A549 (cell line): ENCODE measurements at regions not wholly inside any gene's neighbourhood (a gene's known extent, or its start where the extent isn't known, plus 50 kb on each side); places are given as distances from the start of the nearest gene placed in this dataset.

Experiments used
- ATAC-seq, 2 experiments: fragments of 200-7000 bp in 1 of 2; fragments of >200 bp in 1 of 2; cut with Nextera tagmentation in 1 of 2; cut with Tn5 transposase in 1 of 2; 3 replicates each; pipeline versions ENCODE4 v1.8.0 to v1.9.1; 2018 to 2020; ENCODE audit warnings: mild to moderate bottlenecking in 1 of 2, moderate library complexity in 1 of 2
- CTCF ChIA-PET: fragments of 300-600 bp; sonication (Branson Sonifier 250); formaldehyde crosslinking; extraction: SDS; loops from one replicate; lab custom pipeline; 2021; ENCODE audit warnings: antibody characterized with exemption, inconsistent platforms; lab: Yijun Ruan, JAX
- POLR2A ChIA-PET: fragments of 350-600 bp; formaldehyde crosslinking; extraction: SDS; loops from one replicate; lab custom pipeline; 2021; ENCODE audit warnings: antibody characterized with exemption, inconsistent platforms; lab: Yijun Ruan, JAX
- DNase-seq, 2 experiments: peaks; one replicate each; pipeline versions ENCODE4 v3.0.0 to v3.0.0-alpha.2; 2011 to 2016; ENCODE audit warnings: low read depth in 1 of 2, low spot score in 1 of 2
- FAIRE-seq: peaks from 2 replicates; lab custom pipeline; 2011; peaks lifted over from hg19 to GRCh38; lab: Jason Lieb, UNC
- H3K27ac ChIP-seq, 2 experiments: fragments of >200 bp; sonication (Bioruptor Twin); formaldehyde crosslinking; 3 replicates each; pipeline ENCODE4 v1.5.1; 2016 to 2017
- H3K4me1 ChIP-seq: fragments of >200 bp; sonication (Bioruptor Twin); formaldehyde crosslinking; 3 replicates; pipeline ENCODE4 v1.6.1; 2016
- H3K4me2 ChIP-seq: fragments of >200 bp; sonication (Bioruptor Twin); formaldehyde crosslinking; 3 replicates; pipeline ENCODE4 v1.6.1; 2016
- H3K4me3 ChIP-seq: fragments of >200 bp; sonication (Bioruptor Twin); formaldehyde crosslinking; 3 replicates; pipeline ENCODE4 v1.5.1; 2016
- H3K9me3 ChIP-seq: fragments of >200 bp; sonication (Bioruptor Twin); formaldehyde crosslinking; 3 replicates; pipeline ENCODE4 v1.6.1; 2016
- ATOH8 ChIP-seq: fragments of 250-450 bp; sonication (Bioruptor Pico); IDR thresholded peaks from 2 replicates; pipeline ENCODE4 v1.5.0; 2020; ENCODE audit warnings: low read depth, mild to moderate bottlenecking, moderate library complexity
- CBX2 ChIP-seq: fragments of 200-600 bp; sonication (generic); IDR thresholded peaks from 2 replicates; pipeline ENCODE4 v1.6.1; 2016; ENCODE audit warnings: low read depth, mild to moderate bottlenecking, borderline replicate concordance
- EHMT2 ChIP-seq: fragments of 200-600 bp; sonication (generic); IDR thresholded peaks from 2 replicates; pipeline ENCODE4 v1.6.1; 2016; ENCODE audit warnings: antibody characterized with exemption, low read depth, mild to moderate bottlenecking, moderate library complexity
- EP300 ChIP-seq, 2 experiments: fragments of >200 bp; sonication (Bioruptor Twin); formaldehyde crosslinking; IDR thresholded peaks; 2 replicates in 1 of 2; 3 replicates in 1 of 2; pipeline ENCODE4 v1.6.1; 2016 to 2017
- FOSB ChIP-seq: fragments of 250-450 bp; sonication (Bioruptor Pico); IDR thresholded peaks from 2 replicates; pipeline ENCODE4 v1.5.0; 2020; ENCODE audit warnings: mild to moderate bottlenecking, moderate library complexity
- FOSL2 ChIP-seq, 2 experiments: fragments of 450-650 bp in 1 of 2; fragments of >200 bp in 1 of 2; sonication (Bioruptor Twin) in 1 of 2; formaldehyde crosslinking; IDR thresholded peaks; 2 replicates each; pipeline versions ENCODE4 v1.5.0 to v1.6.1; 2016 to 2020; ENCODE audit warnings: mild to moderate bottlenecking in 1 of 2, moderate library complexity in 1 of 2
- HEYL ChIP-seq: fragments of 250-450 bp; sonication (Bioruptor Pico); IDR thresholded peaks from 2 replicates; pipeline ENCODE4 v1.8.0; 2021; ENCODE audit warnings: mild to moderate bottlenecking, moderate library complexity
- HOXB13 ChIP-seq: fragments of 250-450 bp; sonication (Bioruptor Pico); IDR thresholded peaks from 2 replicates; pipeline ENCODE4 v1.5.0; 2020; ENCODE audit warnings: low read depth, mild to moderate bottlenecking, moderate library complexity
- HOXB5 ChIP-seq: fragments of 250-450 bp; sonication (Bioruptor Pico); IDR thresholded peaks from 2 replicates; pipeline ENCODE4 v1.5.0; 2020; ENCODE audit warnings: mild to moderate bottlenecking, moderate library complexity
- MAZ ChIP-seq: fragments of 150-350 bp; IDR thresholded peaks from 2 replicates; pipeline ENCODE4 v1.6.1; 2014; ENCODE audit warnings: antibody characterized with exemption, low read depth, low read length, borderline replicate concordance
- MYC ChIP-seq: IDR thresholded peaks from 2 replicates; pipeline ENCODE4 v1.6.1; 2012; ENCODE audit warnings: mild to moderate bottlenecking, inconsistent platforms, low read length, improper control_type of control experiment, borderline replicate concordance
- NFE2L2 ChIP-seq: fragments of 150-350 bp; conservative IDR thresholded peaks from 2 replicates; pipeline ENCODE4 v1.6.1; 2014; ENCODE audit warnings: low read length
- POLR2A ChIP-seq: IDR thresholded peaks from 2 replicates; pipeline ENCODE4 v1.6.1; 2012; ENCODE audit warnings: mild to moderate bottlenecking, low read length
- RARB ChIP-seq: fragments of 250-450 bp; sonication (Bioruptor Pico); IDR thresholded peaks from 2 replicates; pipeline ENCODE4 v1.8.0; 2021; ENCODE audit warnings: mild to moderate bottlenecking, moderate library complexity
- SREBF2 ChIP-seq: fragments of 450-650 bp; IDR thresholded peaks from 2 replicates; pipeline ENCODE4 v1.6.1; 2014; ENCODE audit warnings: mild to moderate bottlenecking, moderate library complexity
- ZFP36 ChIP-seq: fragments of 450-650 bp; IDR thresholded peaks from 2 replicates; pipeline ENCODE4 v1.6.1; 2014; ENCODE audit warnings: borderline replicate concordance; ENCODE audit not compliant: partially characterized antibody
- WGBS: methylation state at CpG from one replicate; pipeline ENCODE4 v1.1.6; 2017; ENCODE audit errors: missing lambda C conversion rate; 5-methylcytosine and 5-hydroxymethylcytosine counted together
- TF ChIP-seq, protein P1 (sequence below): fragments of >200 bp; sonication (Bioruptor Twin); formaldehyde crosslinking; IDR thresholded peaks from 3 replicates; pipeline ENCODE4 v1.6.1; 2016
- TF ChIP-seq, protein P2 (sequence below): fragments of >200 bp; sonication (Bioruptor Twin); formaldehyde crosslinking; IDR thresholded peaks from 2 replicates; pipeline ENCODE4 v1.6.1; 2016
- TF ChIP-seq, protein P3 (sequence below): fragments of 200-600 bp; sonication (generic); IDR thresholded peaks from 2 replicates; pipeline ENCODE4 v1.6.1; 2016; ENCODE audit warnings: antibody characterized with exemption, mild to moderate bottlenecking, moderate library complexity
- TF ChIP-seq, protein P4 (sequence below): fragments of 150-350 bp; IDR thresholded peaks from 2 replicates; pipeline ENCODE4 v1.6.1; 2014; ENCODE audit warnings: low read depth, mild to moderate bottlenecking, low read length
- TF ChIP-seq, protein P5 (sequence below): fragments of 450-650 bp; IDR thresholded peaks from 2 replicates; pipeline ENCODE4 v1.6.1; 2014; ENCODE audit warnings: antibody characterized with exemption
- TF ChIP-seq, protein P6 (sequence below): IDR thresholded peaks from 2 replicates; pipeline ENCODE4 v1.6.1; 2012

GRCh38 chr15:92705764-92706163 is 50.2 kb upstream of the FAM174B start:
- Histone ChIP-seq H3K4me3 (no peak overlapping the region), H3K9me3 (no peaks in the 10 kb centered on the region)
- CTCF ChIA-PET = interaction anchor here (1.6 kb wide), 1 partner anchor 9 kb away, joined by 7 read pairs; no protein-coding TSS in a partner anchor
- 0% methylated on average over 1 of the region's 1 CpG for WGBS
- no peak for TF ChIP-seq MYC
- no peak for TF ChIP-seq HOXB13 (CRISPR knock-in tag)
- TF ChIP-seq NFE2L2 = no peak
- TF ChIP-seq CBX2 = no peak
- no peak for TF ChIP-seq ATOH8
- no peak for TF ChIP-seq POLR2A
- TF ChIP-seq, protein P1, sequence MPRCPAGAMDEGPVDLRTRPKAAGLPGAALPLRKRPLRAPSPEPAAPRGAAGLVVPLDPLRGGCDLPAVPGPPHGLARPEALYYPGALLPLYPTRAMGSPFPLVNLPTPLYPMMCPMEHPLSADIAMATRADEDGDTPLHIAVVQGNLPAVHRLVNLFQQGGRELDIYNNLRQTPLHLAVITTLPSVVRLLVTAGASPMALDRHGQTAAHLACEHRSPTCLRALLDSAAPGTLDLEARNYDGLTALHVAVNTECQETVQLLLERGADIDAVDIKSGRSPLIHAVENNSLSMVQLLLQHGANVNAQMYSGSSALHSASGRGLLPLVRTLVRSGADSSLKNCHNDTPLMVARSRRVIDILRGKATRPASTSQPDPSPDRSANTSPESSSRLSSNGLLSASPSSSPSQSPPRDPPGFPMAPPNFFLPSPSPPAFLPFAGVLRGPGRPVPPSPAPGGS = no peak
- TF ChIP-seq, protein P2, sequence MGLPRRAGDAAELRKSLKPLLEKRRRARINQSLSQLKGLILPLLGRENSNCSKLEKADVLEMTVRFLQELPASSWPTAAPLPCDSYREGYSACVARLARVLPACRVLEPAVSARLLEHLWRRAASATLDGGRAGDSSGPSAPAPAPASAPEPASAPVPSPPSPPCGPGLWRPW = no peak
- TF ChIP-seq, all 56 proteins: peak for 0
- no peak overlapping the region for H3K4me2 ChIP-seq
- FAIRE-seq (no peak), ATAC-seq (no peak), DNase-seq (no peak)
- no peak overlapping the region for H3K27ac ChIP-seq
- POLR2A ChIA-PET = no interaction called here
- H3K4me1 ChIP-seq = no peaks in the 10 kb centered on the region

GRCh38 chr15:92706201-92706600 is 50.6 kb upstream of the FAM174B start:
- H3K27ac ChIP-seq = no peak overlapping the region
- H3K4me3 ChIP-seq = no peak overlapping the region
- TF ChIP-seq ZFP36 (no peak), HOXB13 (CRISPR knock-in tag) (no peak), MAZ (no peak), ATOH8 (no peak), SREBF2 (no peak), CBX2 (no peak), EP300 (IDR thresholded peaks at IDR 0.05) (no peak), FOSB (CRISPR knock-in tag) (no peak), FOSL2 (IDR thresholded peaks at IDR 0.05) (no peak), FOSL2 (CRISPR knock-in tag; IDR thresholded peaks at IDR 0.05) (no peak), EHMT2 (no peak), HOXB5 (CRISPR knock-in tag) (no peak), HEYL (no peak), POLR2A (no peak), RARB (CRISPR knock-in tag) (no peak)
- TF ChIP-seq, protein P3, sequence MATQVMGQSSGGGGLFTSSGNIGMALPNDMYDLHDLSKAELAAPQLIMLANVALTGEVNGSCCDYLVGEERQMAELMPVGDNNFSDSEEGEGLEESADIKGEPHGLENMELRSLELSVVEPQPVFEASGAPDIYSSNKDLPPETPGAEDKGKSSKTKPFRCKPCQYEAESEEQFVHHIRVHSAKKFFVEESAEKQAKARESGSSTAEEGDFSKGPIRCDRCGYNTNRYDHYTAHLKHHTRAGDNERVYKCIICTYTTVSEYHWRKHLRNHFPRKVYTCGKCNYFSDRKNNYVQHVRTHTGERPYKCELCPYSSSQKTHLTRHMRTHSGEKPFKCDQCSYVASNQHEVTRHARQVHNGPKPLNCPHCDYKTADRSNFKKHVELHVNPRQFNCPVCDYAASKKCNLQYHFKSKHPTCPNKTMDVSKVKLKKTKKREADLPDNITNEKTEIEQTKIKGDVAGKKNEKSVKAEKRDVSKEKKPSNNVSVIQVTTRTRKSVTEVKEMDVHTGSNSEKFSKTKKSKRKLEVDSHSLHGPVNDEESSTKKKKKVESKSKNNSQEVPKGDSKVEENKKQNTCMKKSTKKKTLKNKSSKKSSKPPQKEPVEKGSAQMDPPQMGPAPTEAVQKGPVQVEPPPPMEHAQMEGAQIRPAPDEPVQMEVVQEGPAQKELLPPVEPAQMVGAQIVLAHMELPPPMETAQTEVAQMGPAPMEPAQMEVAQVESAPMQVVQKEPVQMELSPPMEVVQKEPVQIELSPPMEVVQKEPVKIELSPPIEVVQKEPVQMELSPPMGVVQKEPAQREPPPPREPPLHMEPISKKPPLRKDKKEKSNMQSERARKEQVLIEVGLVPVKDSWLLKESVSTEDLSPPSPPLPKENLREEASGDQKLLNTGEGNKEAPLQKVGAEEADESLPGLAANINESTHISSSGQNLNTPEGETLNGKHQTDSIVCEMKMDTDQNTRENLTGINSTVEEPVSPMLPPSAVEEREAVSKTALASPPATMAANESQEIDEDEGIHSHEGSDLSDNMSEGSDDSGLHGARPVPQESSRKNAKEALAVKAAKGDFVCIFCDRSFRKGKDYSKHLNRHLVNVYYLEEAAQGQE = no peak
- TF ChIP-seq, protein P4, sequence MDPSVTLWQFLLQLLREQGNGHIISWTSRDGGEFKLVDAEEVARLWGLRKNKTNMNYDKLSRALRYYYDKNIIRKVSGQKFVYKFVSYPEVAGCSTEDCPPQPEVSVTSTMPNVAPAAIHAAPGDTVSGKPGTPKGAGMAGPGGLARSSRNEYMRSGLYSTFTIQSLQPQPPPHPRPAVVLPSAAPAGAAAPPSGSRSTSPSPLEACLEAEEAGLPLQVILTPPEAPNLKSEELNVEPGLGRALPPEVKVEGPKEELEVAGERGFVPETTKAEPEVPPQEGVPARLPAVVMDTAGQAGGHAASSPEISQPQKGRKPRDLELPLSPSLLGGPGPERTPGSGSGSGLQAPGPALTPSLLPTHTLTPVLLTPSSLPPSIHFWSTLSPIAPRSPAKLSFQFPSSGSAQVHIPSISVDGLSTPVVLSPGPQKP = no peak
- TF ChIP-seq, protein P1 = no peak
- TF ChIP-seq, protein P5, sequence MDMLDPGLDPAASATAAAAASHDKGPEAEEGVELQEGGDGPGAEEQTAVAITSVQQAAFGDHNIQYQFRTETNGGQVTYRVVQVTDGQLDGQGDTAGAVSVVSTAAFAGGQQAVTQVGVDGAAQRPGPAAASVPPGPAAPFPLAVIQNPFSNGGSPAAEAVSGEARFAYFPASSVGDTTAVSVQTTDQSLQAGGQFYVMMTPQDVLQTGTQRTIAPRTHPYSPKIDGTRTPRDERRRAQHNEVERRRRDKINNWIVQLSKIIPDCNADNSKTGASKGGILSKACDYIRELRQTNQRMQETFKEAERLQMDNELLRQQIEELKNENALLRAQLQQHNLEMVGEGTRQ = no peak
- TF ChIP-seq, protein P6, sequence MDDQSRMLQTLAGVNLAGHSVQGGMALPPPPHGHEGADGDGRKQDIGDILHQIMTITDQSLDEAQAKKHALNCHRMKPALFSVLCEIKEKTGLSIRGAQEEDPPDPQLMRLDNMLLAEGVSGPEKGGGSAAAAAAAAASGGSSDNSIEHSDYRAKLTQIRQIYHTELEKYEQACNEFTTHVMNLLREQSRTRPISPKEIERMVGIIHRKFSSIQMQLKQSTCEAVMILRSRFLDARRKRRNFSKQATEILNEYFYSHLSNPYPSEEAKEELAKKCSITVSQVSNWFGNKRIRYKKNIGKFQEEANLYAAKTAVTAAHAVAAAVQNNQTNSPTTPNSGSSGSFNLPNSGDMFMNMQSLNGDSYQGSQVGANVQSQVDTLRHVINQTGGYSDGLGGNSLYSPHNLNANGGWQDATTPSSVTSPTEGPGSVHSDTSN = no peak
- H3K4me1 ChIP-seq = no peaks in the 10 kb centered on the region
- ChIA-PET CTCF (interaction anchor here (1.6 kb wide), 1 partner anchor 9 kb away, joined by 7 read pairs; no protein-coding TSS in a partner anchor), POLR2A (no interaction called here)
- no peak overlapping the region for H3K4me2 ChIP-seq
- FAIRE-seq (no peak), DNase-seq (no peak), ATAC-seq (no peak)
- H3K9me3 ChIP-seq = no peaks in the 10 kb centered on the region
- 32% methylated on average over 7 of the region's 7 CpGs for WGBS
